ENCODE measurements at regions not wholly inside any gene's neighbourhood (a gene's known extent, or its start where the extent isn't known, plus 50 kb on each side); places are given as distances from the start of the nearest gene placed in this dataset.

DNA sequence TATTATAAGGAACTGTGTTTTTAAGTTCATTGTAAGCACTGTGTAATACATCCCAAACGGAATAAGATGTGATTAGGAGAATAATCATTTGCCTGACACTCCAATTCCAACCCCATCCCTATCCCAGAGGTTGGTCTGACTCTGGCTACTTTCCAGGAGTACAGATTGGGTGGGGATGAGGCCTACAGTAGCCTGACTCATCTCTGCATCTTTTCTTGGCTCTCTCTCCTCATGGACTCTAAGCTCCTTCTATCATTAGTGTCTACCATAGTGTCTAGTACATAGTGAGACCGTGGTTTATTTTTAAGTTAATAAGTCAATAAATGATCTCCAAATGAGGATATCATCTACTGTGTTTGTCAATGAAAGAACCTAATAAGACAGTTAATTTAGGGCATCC lies 92.2 kb upstream of the CNKSR3 start:
- Histone ChIP-seq H2AFZ (ENCODE audit: low read length) (no peak overlapping the region), H3K4me2 (ENCODE audit: low read length) (no peak overlapping the region), H3K79me2 (ENCODE audit: low read length) (no peaks in the 10 kb centered on the region), H3K4me1 (ENCODE audit: insufficient read depth, low read length) (no peaks in the 10 kb centered on the region), H3K9me2 (replicated peaks; ENCODE audit: low read length) (no peaks in the 10 kb centered on the region), H3K27ac (ENCODE audit: low read length) (no peak overlapping the region), H3K4me3 (ENCODE audit: low read length) (no peak overlapping the region), H4K20me1 (ENCODE audit: low read length) (no peaks in the 10 kb centered on the region), H3F3A (ENCODE audit: low read length, unreplicated experiment) (no peaks in the 10 kb centered on the region), H3K27me3 (ENCODE audit: low read length) (no peaks in the 10 kb centered on the region), H3K9me3 (ENCODE audit: low read length) (no peaks in the 10 kb centered on the region), H3K9ac (ENCODE audit: low read length) (no peak overlapping the region), H3K36me3 (ENCODE audit: low read depth, low read length) (no peaks in the 10 kb centered on the region)
- intact Hi-C loops (cut with micrococcal nuclease), result no loop called here
- ChIA-PET POLR2A (ENCODE audit: unreplicated experiment) (no interaction called here), CTCF (no interaction called here)
- peak; percentile 45 for ATAC-seq
- TF ChIP-seq EZH2 (IDR thresholded peaks at IDR 0.05; ENCODE audit: low read length, unreplicated experiment) (no peak), EZH2phosphoT487 (IDR thresholded peaks at IDR 0.05; ENCODE audit: borderline replicate concordance, low read length) (no peak)
- TF ChIP-seq, protein P1, sequence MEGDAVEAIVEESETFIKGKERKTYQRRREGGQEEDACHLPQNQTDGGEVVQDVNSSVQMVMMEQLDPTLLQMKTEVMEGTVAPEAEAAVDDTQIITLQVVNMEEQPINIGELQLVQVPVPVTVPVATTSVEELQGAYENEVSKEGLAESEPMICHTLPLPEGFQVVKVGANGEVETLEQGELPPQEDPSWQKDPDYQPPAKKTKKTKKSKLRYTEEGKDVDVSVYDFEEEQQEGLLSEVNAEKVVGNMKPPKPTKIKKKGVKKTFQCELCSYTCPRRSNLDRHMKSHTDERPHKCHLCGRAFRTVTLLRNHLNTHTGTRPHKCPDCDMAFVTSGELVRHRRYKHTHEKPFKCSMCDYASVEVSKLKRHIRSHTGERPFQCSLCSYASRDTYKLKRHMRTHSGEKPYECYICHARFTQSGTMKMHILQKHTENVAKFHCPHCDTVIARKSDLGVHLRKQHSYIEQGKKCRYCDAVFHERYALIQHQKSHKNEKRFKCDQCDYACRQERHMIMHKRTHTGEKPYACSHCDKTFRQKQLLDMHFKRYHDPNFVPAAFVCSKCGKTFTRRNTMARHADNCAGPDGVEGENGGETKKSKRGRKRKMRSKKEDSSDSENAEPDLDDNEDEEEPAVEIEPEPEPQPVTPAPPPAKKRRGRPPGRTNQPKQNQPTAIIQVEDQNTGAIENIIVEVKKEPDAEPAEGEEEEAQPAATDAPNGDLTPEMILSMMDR (conservative IDR thresholded peaks at IDR 0.05; ENCODE audit: low read depth, low read length), result no peak
- BruUV-seq (replicated peaks), result no TSS peak
- DNase-seq, result no peak

DNA sequence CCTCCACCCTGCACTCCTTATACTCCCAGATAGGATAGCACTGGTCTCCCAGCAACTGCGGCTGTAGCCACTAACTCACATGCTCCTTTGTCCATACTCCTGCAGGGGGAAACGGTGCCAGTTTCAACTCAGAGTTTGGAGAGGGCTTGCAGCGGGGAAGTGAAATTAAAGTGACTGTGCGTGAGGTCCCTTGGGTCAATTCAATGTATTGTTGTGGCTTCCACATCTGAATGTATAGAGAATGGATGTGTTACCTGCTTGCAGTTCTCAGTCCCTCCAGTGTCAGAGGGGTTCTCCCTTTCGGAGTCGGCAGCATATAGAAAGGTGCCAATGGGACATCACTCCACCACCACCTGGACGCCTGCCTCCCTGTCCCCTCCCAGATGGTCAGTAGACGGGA lies 93.6 kb upstream of the CNKSR3 start:
- H3K9me3 ChIP-seq (ENCODE audit: low read length), result no peaks in the 10 kb centered on the region
- H3K4me1 ChIP-seq (ENCODE audit: insufficient read depth, low read length), result no peaks in the 10 kb centered on the region
- no peaks in the 10 kb centered on the region for H3K27me3 ChIP-seq (ENCODE audit: low read length)
- no peaks in the 10 kb centered on the region for H3F3A ChIP-seq (ENCODE audit: low read length, unreplicated experiment)
- intact Hi-C loops (cut with micrococcal nuclease), result no loop called here
- no peak overlapping the region for H3K27ac ChIP-seq (ENCODE audit: low read length)
- no peak for ATAC-seq
- ChIA-PET POLR2A (ENCODE audit: unreplicated experiment) (no interaction called here), CTCF (no interaction called here)
- no peaks in the 10 kb centered on the region for H3K36me3 ChIP-seq (ENCODE audit: low read depth, low read length)
- TF ChIP-seq, protein P1 (conservative IDR thresholded peaks at IDR 0.05; ENCODE audit: low read depth, low read length), result no peak
- TF ChIP-seq EZH2phosphoT487 (IDR thresholded peaks at IDR 0.05; ENCODE audit: borderline replicate concordance, low read length) (no peak), EZH2 (IDR thresholded peaks at IDR 0.05; ENCODE audit: low read length, unreplicated experiment) (no peak)
- H3K9ac ChIP-seq (ENCODE audit: low read length), result no peak overlapping the region
- H3K4me2 ChIP-seq (ENCODE audit: low read length), result no peak overlapping the region
- no peak overlapping the region for H2AFZ ChIP-seq (ENCODE audit: low read length)
- no peaks in the 10 kb centered on the region for H4K20me1 ChIP-seq (ENCODE audit: low read length)
- no peak overlapping the region for H3K4me3 ChIP-seq (ENCODE audit: low read length)
- no TSS peak for BruUV-seq (replicated peaks)
- H3K79me2 ChIP-seq (ENCODE audit: low read length), result no peaks in the 10 kb centered on the region
- no peak for DNase-seq
- H3K9me2 ChIP-seq (replicated peaks; ENCODE audit: low read length), result no peaks in the 10 kb centered on the region

DNA sequence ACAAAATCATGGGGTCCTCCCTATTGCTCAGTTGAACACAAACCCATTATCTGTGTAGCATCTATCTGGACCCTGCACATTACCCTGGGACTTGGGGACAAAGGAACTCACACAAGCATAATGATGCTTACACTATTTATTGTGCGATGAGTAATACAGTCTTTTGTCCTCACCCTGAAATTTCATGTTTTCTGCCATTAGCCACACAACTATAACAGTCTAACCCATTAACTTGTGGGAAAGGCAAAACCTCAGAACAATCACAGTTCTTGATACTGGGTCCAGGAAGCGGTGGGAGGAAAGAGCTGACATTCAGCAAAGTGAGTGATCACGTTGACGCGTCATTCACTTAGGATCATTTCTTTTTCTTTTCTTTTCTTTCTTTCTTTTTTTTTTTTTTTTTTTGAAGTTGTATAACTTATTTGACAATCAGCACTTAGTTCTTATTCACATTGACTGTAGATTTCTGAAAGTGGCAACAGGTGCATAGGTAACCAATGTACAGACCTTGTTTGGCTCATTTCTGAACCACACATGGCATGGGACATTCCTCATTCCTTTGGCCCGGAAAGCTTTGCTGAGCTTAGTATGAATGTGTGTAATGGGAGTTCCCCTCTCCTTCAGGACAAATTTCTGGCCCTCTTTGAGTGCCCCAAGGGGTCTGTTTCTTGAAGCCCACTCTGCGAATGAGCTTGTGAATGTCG lies 94.8 kb upstream of the CNKSR3 start:
- intact Hi-C loops (cut with micrococcal nuclease), result no loop called here
- DNase-seq, result peak; percentile 35
- Histone ChIP-seq H3F3A (ENCODE audit: low read length, unreplicated experiment) (no peaks in the 10 kb centered on the region), H2AFZ (ENCODE audit: low read length) (no peak overlapping the region), H3K79me2 (ENCODE audit: low read length) (no peaks in the 10 kb centered on the region), H3K4me2 (ENCODE audit: low read length) (no peak overlapping the region), H3K36me3 (ENCODE audit: low read depth, low read length) (no peaks in the 10 kb centered on the region), H3K4me1 (ENCODE audit: insufficient read depth, low read length) (no peaks in the 10 kb centered on the region), H3K9ac (ENCODE audit: low read length) (no peak overlapping the region), H3K27me3 (ENCODE audit: low read length) (no peaks in the 10 kb centered on the region), H3K4me3 (ENCODE audit: low read length) (no peak overlapping the region), H4K20me1 (ENCODE audit: low read length) (no peaks in the 10 kb centered on the region), H3K9me3 (ENCODE audit: low read length) (no peaks in the 10 kb centered on the region), H3K27ac (ENCODE audit: low read length) (no peak overlapping the region), H3K9me2 (replicated peaks; ENCODE audit: low read length) (no peaks in the 10 kb centered on the region)
- CTCF ChIA-PET, result interaction anchor here (0.5 kb wide), 1 partner anchor 11 kb away, joined by 3 read pairs; no protein-coding TSS in a partner anchor
- POLR2A ChIA-PET (ENCODE audit: unreplicated experiment), result no interaction called here
- TF ChIP-seq, protein P1 (conservative IDR thresholded peaks at IDR 0.05; ENCODE audit: low read depth, low read length), result no peak
- TF ChIP-seq EZH2phosphoT487 (IDR thresholded peaks at IDR 0.05; ENCODE audit: borderline replicate concordance, low read length) (no peak), EZH2 (IDR thresholded peaks at IDR 0.05; ENCODE audit: low read length, unreplicated experiment) (no peak)
- BruUV-seq (replicated peaks), result no TSS peak
- peak; percentile 64 for ATAC-seq
